ENCODE measurements at regions not wholly inside any gene's neighbourhood (a gene's known extent, or its start where the extent isn't known, plus 50 kb on each side); places are given as distances from the start of the nearest gene placed in this dataset.

GRCh38 chr1:218755128-218755527 lies 410.0 kb downstream of the TGFB2 start:
- TF ChIP-seq HMGXB4 (CRISPR knock-in tag; IDR thresholded peaks at IDR 0.05; ENCODE audit: borderline replicate concordance) = no peak
- TF ChIP-seq ATOH8 (CRISPR knock-in tag; IDR thresholded peaks at IDR 0.05; ENCODE audit: low read depth) = no peak
- TF ChIP-seq CHD2 (IDR thresholded peaks at IDR 0.05; ENCODE audit: low read length, partially characterized antibody) = no peak
- no peak for TF ChIP-seq RAD21 (conservative IDR thresholded peaks at IDR 0.05 in 1 of 2, IDR thresholded peaks at IDR 0.05 in 1 of 2)
- TF ChIP-seq CHD4 (IDR thresholded peaks at IDR 0.05; ENCODE audit: borderline replicate concordance) = no peak
- no peak for TF ChIP-seq KDM5A (IDR thresholded peaks at IDR 0.05)
- no peak for TF ChIP-seq ZFP36 (IDR thresholded peaks at IDR 0.05; ENCODE audit: borderline replicate concordance, partially characterized antibody)
- TF ChIP-seq EP300 (IDR thresholded peaks at IDR 0.05) = no peak
- TF ChIP-seq RCOR1 (IDR thresholded peaks at IDR 0.05; ENCODE audit: low read depth, low read length) = no peak
- no peak for TF ChIP-seq MAX (IDR thresholded peaks at IDR 0.05)
- no peak for TF ChIP-seq HES2 (IDR thresholded peaks at IDR 0.05)
- TF ChIP-seq GATA3 (IDR thresholded peaks at IDR 0.05; ENCODE audit: borderline replicate concordance) = no peak
- no peak for TF ChIP-seq CEBPB (IDR thresholded peaks at IDR 0.05)
- TF ChIP-seq E2F6 (IDR thresholded peaks at IDR 0.05; ENCODE audit: borderline replicate concordance, low read depth) = no peak
- TF ChIP-seq EHF (CRISPR knock-in tag; IDR thresholded peaks at IDR 0.05) = no peak
- no peak for TF ChIP-seq MAFK (IDR thresholded peaks at IDR 0.05; ENCODE audit: partially characterized antibody)
- TF ChIP-seq KDM1A (IDR thresholded peaks at IDR 0.05; ENCODE audit: low read depth) = no peak
- TF ChIP-seq RNF2 (IDR thresholded peaks at IDR 0.05; ENCODE audit: borderline replicate concordance, low read depth) = no peak
- no peak for ATAC-seq

GRCh38 chr1:218759795-218760194 lies 413.9 kb upstream of the LYPLAL1 start:
- POLR2A ChIA-PET = no interaction called here
- CTCF ChIA-PET = no interaction called here
- H3K4me2 ChIP-seq = no peak overlapping the region
- DNase-seq (ENCODE audit: low read depth in 1 of 2, low spot score in 1 of 2) (no peak), FAIRE-seq (no peak), ATAC-seq (no peak)
- peak overlapping the region in 1 of 2 experiments; percentile 48; a peak in 2 of 6 replicates for H3K27ac ChIP-seq
- 90% methylated on average over 3 of the region's 3 CpGs for WGBS (ENCODE audit: missing lambda C conversion rate)
- peaks cover 4% of the 10 kb centered on the region; the same call in 2 of the 3 replicates for H3K9me3 ChIP-seq
- TF ChIP-seq ZNF302 (CRISPR knock-in tag; IDR thresholded peaks at IDR 0.05) (no peak), REST (IDR thresholded peaks at IDR 0.05) (no peak), CHD4 (IDR thresholded peaks at IDR 0.05; ENCODE audit: borderline replicate concordance) (no peak), E2F6 (IDR thresholded peaks at IDR 0.05; ENCODE audit: borderline replicate concordance, low read depth) (no peak), HOXB5 (CRISPR knock-in tag; IDR thresholded peaks at IDR 0.05) (no peak), BHLHE40 (IDR thresholded peaks at IDR 0.05; ENCODE audit: low read depth, low read length) (no peak), EP300 (IDR thresholded peaks at IDR 0.05) (no peak), RFX5 (IDR thresholded peaks at IDR 0.05) (no peak), FOSL2 (IDR thresholded peaks at IDR 0.05) (no peak), FOSL2 (CRISPR knock-in tag; IDR thresholded peaks at IDR 0.05) (no peak), HOXB13 (CRISPR knock-in tag; IDR thresholded peaks at IDR 0.05; ENCODE audit: low read depth) (no peak)
- H3K4me3 ChIP-seq = no peak overlapping the region
- H3K4me1 ChIP-seq = peaks cover 20% of the 10 kb centered on the region

More at GRCh38 chr1:218755128-218755527, 410.0 kb downstream of the TGFB2 start:
- H3K4me2 ChIP-seq = no peak overlapping the region
- ChIA-PET CTCF (interaction anchor here (1.4 kb wide), 1 partner anchor 23 kb away, joined by 3 read pairs; no protein-coding TSS in a partner anchor), POLR2A (no interaction called here)
- H3K4me3 ChIP-seq = no peak overlapping the region
- FAIRE-seq (no peak), DNase-seq (ENCODE audit: low read depth in 1 of 2, low spot score in 1 of 2) (peak in 1 of 2 experiments; percentile 33)
- peaks cover 4% of the 10 kb centered on the region; the same call in 1 of the 3 replicates for H3K4me1 ChIP-seq
- peaks cover 4% of the 10 kb centered on the region; the same call in 2 of the 3 replicates for H3K9me3 ChIP-seq
- 0 out of 6 replicates have a peak overlapping the region, but pooled peaks of 1 of the 2 experiments have one; percentile 8 for H3K27ac ChIP-seq
- 58% methylated on average over 3 of the region's 3 CpGs for WGBS (ENCODE audit: missing lambda C conversion rate)
